ENCODE measurements at regions not wholly inside any gene's neighbourhood (a gene's known extent, or its start where the extent isn't known, plus 50 kb on each side); places are given as distances from the start of the nearest gene placed in this dataset.
"Not testable (repeated sequence)": the region's sequence is repeated elsewhere in the genome, so short reads cannot be mapped to it uniquely, and the experiment has no call there.

- Mint-ChIP-seq H3K4me1 (ENCODE audit: low read depth, unreplicated experiment) (no peaks in the 10 kb centered on the region), H3K36me3 (ENCODE audit: low read depth, unreplicated experiment) (no peaks in the 10 kb centered on the region), H3K27me3 (ENCODE audit: low read depth, unreplicated experiment) (peaks cover 45% of the 10 kb centered on the region), H3K4me3 (ENCODE audit: unreplicated experiment) (no peak overlapping the region), H3K27ac (ENCODE audit: unreplicated experiment) (no peak overlapping the region), H3K9me3 (ENCODE audit: unreplicated experiment) (peaks cover 4% of the 10 kb centered on the region)
- Histone ChIP-seq H3K9me3 (ENCODE audit: insufficient read depth, low read depth, low read length) (peaks cover 24% of the 10 kb centered on the region), H3K36me3 (ENCODE audit: insufficient read depth, low read length) (no peaks in the 10 kb centered on the region), H3K4me1 (ENCODE audit: insufficient read depth, low read length) (no peaks in the 10 kb centered on the region), H3K4me2 (ENCODE audit: low read length) (no peak overlapping the region), H2AFZ (ENCODE audit: low read depth, low read length) (no peak overlapping the region), H3K79me2 (ENCODE audit: insufficient read depth, low read length) (no peaks in the 10 kb centered on the region), H3K4me3 (ENCODE audit: insufficient read depth, low read depth, low read length) (no peak overlapping the region), H4K20me1 (ENCODE audit: insufficient read depth, low read length) (no peaks in the 10 kb centered on the region), H3K27me3 (ENCODE audit: insufficient read depth, low read length) (no peaks in the 10 kb centered on the region), H3K9ac (ENCODE audit: low read length) (no peak overlapping the region), H3K27ac (ENCODE audit: low read depth, low read length) (no peak overlapping the region)
- FAIRE-seq (no peak), DNase-seq (ENCODE audit: low read depth) (no peak)
- TF ChIP-seq CTCF (IDR thresholded peaks at IDR 0.05; ENCODE audit: insufficient read depth, low read depth, low read length) (no peak), EZH2 (IDR thresholded peaks at IDR 0.05; ENCODE audit: insufficient read depth, low read length) (no peak)
Measured at GRCh38 chr6:169915769-169916550, 164.5 kb downstream of the ERMARD start.

- H3K36me3 Mint-ChIP-seq (ENCODE audit: low read depth, unreplicated experiment); H3K4me1 Mint-ChIP-seq (ENCODE audit: low read depth, unreplicated experiment); H3K4me1 ChIP-seq (ENCODE audit: insufficient read depth, low read length); H2AFZ ChIP-seq (ENCODE audit: low read depth, low read length); FAIRE-seq; H3K9me3 Mint-ChIP-seq (ENCODE audit: unreplicated experiment); H4K20me1 ChIP-seq (ENCODE audit: insufficient read depth, low read length); H3K36me3 ChIP-seq (ENCODE audit: insufficient read depth, low read length); H3K79me2 ChIP-seq (ENCODE audit: insufficient read depth, low read length); H3K4me3 Mint-ChIP-seq (ENCODE audit: unreplicated experiment); H3K27me3 ChIP-seq (ENCODE audit: insufficient read depth, low read length); H3K9ac ChIP-seq (ENCODE audit: low read length); H3K27ac Mint-ChIP-seq (ENCODE audit: unreplicated experiment); DNase-seq (ENCODE audit: low read depth); H3K4me3 ChIP-seq (ENCODE audit: insufficient read depth, low read depth, low read length); H3K4me2 ChIP-seq (ENCODE audit: low read length); H3K27ac ChIP-seq (ENCODE audit: low read depth, low read length): not testable (repeated sequence)
- peaks cover 17% of the 10 kb centered on the region for H3K9me3 ChIP-seq (ENCODE audit: insufficient read depth, low read depth, low read length)
- H3K27me3 Mint-ChIP-seq (ENCODE audit: low read depth, unreplicated experiment), result peaks cover 54% of the 10 kb centered on the region
Measured at GRCh38 chr6:169913745-169914144, 162.3 kb downstream of the ERMARD start.

GRCh38 chr6:169913096-169913638, 161.7 kb downstream of the ERMARD start:
- Histone ChIP-seq H3K9ac (ENCODE audit: low read length) (no peak overlapping the region), H3K79me2 (ENCODE audit: insufficient read depth, low read length) (no peaks in the 10 kb centered on the region), H3K4me3 (ENCODE audit: insufficient read depth, low read depth, low read length) (no peak overlapping the region), H2AFZ (ENCODE audit: low read depth, low read length) (no peak overlapping the region), H3K27ac (ENCODE audit: low read depth, low read length) (no peak overlapping the region), H3K36me3 (ENCODE audit: insufficient read depth, low read length) (no peaks in the 10 kb centered on the region), H3K4me2 (ENCODE audit: low read length) (no peak overlapping the region), H4K20me1 (ENCODE audit: insufficient read depth, low read length) (no peaks in the 10 kb centered on the region), H3K4me1 (ENCODE audit: insufficient read depth, low read length) (no peaks in the 10 kb centered on the region), H3K9me3 (ENCODE audit: insufficient read depth, low read depth, low read length) (peaks cover 13% of the 10 kb centered on the region), H3K27me3 (ENCODE audit: insufficient read depth, low read length) (no peaks in the 10 kb centered on the region)
- Mint-ChIP-seq H3K27me3 (ENCODE audit: low read depth, unreplicated experiment) (peaks cover 54% of the 10 kb centered on the region), H3K4me3 (ENCODE audit: unreplicated experiment) (no peak overlapping the region), H3K9me3 (ENCODE audit: unreplicated experiment) (peaks cover 4% of the 10 kb centered on the region), H3K4me1 (ENCODE audit: low read depth, unreplicated experiment) (no peaks in the 10 kb centered on the region), H3K27ac (ENCODE audit: unreplicated experiment) (no peak overlapping the region), H3K36me3 (ENCODE audit: low read depth, unreplicated experiment) (no peaks in the 10 kb centered on the region)
- TF ChIP-seq EZH2 (IDR thresholded peaks at IDR 0.05; ENCODE audit: insufficient read depth, low read length) (no peak), CTCF (IDR thresholded peaks at IDR 0.05; ENCODE audit: insufficient read depth, low read depth, low read length) (no peak)
- DNase-seq (ENCODE audit: low read depth), result no peak
- no peak for FAIRE-seq

Data from astrocyte (in vitro differentiated cells and primary cell).